Ecto neural progenitor cell (in vitro differentiated cells): ENCODE measurements at regions not wholly inside any gene's neighbourhood (a gene's known extent, or its start where the extent isn't known, plus 50 kb on each side); places are given as distances from the start of the nearest gene placed in this dataset.

ENCODE experiments used
- DNase-seq: peaks from one replicate; pipeline ENCODE4 v3.0.0-alpha.2; 2018; ENCODE audit warnings: low spot score

DNA sequence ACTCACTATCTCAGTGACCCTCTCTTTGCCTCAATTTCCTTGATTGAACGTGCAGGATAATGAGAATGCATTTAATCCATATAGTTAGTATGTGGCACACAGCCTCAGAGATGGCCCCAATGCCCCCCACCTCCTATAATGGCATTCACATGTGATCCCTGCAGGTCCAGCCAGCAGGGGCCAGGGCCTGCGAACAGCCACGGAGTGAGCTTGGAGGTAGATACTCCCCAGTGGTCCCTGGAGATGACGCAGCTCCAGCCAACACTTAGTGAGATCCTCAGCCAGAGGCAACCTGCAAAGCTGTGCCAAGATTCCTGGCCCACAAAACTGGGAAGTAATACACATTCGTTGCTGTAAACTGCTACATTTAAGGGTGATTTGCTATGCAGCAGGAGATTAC is 184.9 kb upstream of the NSMCE3 start:
- no peak for DNase-seq

DNA sequence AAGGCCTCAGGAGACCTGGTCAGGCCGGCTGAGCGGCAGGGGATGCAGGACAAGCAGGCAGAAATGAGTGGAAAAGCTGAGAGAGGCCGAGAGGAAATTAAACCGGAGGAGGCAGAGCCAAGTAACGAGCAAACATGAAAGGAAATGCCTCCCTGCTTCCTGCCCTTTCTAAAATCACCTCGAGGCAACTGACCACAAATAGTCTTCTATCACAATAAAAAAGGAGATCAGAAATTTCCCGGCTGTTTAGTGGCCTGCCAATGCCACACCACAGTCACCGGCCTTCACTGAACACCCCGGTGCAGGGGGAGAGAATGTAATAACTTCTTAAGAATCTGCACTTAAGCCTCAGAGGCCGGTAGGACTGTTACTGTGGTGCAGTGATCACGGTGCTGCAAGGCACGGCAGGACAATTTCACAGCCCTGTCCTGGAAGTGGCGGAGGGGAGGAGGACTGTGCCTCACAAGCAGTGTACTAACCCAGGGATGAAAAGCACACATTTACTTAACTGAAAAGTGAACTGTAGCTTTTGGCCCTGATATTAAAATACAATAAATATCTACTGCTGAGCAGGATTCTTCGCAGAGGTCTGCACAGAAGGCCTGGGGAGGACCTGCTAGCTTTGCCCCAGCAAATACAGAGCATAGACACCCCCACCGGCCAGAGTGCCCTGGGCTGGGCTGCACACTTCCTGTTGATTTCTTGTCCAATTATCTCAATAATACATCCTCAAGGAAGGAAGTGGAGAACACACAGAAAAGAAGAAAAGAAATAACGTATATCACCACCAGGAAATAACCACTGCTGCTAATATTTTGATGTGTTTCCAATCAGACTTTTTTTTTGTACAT is 183.5 kb upstream of the NSMCE3 start:
- no peak for DNase-seq

DNA sequence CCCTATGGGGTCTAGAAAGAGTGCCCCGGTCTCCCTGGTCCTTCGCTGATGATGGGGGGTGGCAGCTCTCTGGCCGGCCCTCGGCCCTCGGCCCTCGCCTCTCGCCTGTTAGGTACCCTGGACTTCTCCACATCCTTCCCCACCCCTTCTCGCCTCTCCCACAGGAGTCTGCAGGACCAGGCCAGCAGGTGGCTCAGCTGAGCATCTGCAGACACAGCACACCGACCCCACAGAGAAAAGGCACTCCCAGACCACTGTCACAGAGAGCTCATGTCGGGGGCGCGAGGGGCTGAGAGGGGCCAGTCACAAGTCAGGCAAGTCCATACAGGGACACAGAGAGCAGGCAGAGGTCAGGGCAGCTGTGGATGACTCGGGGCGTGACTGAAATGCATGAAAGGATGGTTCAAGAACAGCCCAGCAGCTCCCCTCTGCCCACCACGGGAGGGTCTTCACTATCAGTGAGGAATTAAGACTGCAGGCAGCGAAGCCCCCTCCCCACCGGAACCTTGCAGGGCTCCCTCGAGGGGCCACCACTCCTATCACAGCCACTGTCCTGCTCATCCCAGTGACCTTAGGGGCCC is 181.7 kb upstream of the NSMCE3 start:
- peak; percentile 59 for DNase-seq

DNA sequence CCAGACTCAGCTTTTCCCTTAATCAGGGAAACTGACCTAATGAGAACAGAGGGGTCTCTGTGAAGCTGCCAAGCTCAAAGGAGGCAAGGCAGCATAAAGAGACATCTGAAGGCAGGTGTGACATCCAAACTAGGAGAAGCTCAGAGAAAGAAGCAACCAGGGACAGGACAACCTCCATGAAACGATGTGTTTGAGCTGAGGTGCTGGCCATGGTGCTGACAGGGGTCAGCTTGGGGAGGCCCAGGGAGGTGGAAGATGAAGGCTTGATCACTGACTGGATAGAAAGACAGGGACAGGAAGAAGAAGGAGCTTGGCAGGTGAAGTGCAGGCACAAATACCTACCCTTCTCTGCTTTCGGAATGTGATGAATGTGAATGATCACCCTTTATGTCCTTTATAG is 179.5 kb upstream of the NSMCE3 start:
- no peak for DNase-seq

DNA sequence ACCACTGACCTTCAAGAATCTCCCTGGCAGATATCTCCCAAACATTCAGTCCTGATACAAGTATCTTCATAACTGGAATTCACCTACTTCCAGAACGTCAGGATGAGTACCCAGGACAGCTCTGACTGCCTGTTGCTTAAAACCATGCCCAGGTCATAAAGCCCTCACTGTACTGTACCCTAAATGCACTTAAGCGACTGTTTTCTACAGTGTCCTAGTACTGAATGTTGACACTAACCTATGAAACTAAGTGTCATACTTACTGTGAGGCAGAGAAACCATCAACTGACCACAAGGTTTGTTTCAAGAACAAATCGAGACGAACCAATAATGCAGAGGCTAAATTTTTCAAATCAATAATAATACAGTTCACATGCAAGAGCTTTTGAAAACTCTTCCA is 178.7 kb upstream of the NSMCE3 start:
- no peak for DNase-seq

DNA sequence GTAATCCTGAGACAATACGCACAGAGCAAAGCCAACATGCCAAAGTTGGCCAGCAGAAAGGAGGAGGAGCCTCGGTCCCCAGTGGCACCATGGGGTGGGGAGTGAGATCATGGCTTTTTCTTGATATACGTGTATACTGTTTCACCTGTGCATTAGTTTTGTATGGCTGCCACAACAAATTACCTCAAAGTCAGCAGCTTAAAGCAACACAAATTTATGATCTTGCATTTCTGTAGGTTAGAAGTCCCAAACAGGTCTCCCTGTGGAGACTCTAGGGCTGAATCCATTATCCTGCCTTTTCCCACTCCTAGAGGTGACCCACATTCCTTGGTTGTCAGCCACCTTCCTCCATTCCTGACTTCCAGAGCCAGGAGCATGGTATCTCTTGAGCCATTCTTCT is 176.9 kb upstream of the NSMCE3 start:
- no peak for DNase-seq

DNA sequence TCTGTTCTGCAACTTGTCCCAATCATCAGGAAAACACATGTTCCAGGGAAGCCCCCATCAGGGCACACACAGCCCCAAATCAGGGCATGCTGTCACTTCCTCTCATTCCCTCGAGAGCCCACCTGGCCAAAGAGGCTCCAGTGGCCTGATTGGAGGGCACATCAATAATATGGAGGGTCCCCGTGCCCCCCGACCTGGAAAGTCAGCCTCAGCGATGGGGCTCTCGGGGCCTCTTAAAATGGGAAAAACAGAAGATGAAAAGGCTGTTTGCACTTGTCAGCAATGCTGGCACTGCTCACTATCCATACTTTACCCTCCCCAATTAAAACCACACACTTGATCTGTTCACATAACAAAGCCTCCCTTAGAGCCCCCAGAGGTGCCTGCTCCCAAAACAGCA is 172.9 kb upstream of the NSMCE3 start:
- no peak for DNase-seq

DNA sequence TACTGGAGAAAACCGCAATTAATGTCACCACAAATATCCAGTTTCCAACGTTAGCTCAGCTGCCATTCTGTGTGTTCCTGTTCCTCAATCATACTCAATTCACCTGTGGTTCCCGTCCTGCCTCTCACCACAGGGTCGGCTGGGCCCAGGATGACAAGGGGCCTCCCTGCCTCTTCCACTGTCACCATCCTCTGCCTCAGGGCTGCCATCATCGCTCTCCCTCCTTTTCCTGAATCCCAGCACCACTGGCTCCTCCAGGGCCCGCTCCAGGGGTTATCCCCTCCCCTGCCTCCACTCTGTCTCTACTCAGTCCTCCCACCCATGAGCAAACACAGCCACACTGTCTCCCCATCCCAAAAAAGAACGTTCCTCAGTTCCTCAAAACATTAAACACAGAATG is 170.9 kb upstream of the NSMCE3 start:
- peak; percentile 19 for DNase-seq

DNA sequence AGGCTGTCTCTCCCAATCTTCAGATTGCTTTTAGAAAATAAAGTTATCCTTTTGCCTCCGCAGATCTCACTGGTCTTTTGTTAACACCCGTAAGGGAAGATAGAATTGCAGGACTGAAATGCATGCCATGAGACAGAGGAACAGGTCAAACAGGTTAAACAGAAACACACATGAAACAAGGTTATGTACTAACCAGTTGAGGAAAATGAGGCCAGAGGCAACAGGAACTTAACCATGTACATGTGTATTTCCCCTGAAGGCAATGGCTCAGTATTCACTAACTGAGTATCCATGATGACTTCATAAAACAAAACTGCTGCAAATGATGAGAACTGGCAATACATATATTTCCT is 169.1 kb upstream of the NSMCE3 start:
- peak; percentile 20 for DNase-seq

DNA sequence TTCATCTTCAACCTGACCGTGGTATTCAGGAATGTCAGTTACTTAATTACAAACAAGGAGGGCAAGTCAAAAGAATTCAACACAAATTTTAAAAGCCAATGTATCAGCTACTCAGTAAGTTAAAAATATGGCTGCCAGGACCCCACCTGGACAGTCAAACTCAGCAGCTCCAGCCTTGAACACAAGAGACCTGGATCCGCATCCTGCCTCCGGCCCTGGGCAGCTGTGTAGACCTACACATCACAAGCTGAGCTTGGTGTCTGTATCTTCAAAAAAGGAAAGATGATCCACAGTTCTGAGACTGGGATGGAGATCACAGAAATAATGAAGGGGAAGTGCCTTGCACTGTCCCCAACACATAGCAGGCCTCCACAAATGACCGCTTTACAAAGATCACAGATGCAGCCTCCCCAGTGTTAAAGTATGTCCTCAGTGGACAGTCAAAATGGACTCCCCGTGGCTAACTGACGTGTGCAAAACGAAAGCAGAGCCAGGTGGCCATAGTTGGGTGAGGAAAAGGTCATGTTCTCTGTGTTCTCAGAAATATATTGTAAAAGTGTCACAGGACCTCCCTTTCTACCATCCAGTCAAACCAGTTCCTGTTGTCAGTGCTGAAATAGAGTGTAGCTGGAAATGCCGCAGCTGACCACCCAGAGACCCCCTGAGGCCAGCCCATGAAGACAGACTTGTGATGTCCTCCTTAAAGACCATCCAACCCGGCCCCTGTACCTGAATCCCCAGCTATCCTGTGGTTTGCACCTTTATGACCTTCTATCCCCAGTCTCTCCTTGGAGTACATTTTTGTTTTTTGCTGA is 168.5 kb upstream of the NSMCE3 start:
- peak; percentile 41 for DNase-seq

DNA sequence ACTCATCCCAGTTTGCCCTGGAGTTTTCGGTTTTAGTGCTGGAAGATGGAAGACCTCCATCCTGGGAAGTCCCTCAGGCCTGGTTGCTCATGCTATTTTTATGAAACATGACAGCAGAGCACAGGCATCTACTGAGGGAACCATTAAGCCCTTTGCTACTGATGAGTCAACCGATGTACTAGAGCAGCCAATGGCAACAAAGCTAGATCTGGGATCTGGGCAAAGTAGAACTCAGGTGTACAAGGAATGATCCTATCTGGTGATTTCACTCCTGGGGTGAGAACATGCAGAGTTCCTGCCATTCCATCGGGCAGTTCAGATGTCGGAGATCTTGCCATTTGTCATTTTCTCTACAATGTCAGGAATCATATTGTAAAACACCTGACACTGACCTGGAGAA is 166.2 kb upstream of the NSMCE3 start:
- no peak for DNase-seq

DNA sequence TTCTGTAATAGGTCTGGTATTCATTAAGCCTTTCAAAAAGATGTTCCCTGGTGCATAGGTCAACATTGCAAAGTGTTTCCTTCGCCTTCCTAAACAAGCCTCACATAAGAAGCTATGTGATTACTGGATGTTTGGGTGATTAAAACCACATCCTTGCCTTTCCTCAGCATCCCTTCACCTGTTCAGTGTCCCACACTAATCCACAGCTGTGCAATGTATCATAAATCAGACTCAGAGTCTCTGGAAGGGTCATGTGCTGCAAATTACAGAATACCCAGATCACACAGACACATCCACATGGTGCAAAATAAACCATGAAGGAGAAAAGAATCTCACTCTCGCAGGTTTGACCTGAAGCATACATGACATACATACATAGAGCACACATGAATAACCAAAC is 164.7 kb upstream of the NSMCE3 start:
- no peak for DNase-seq

DNA sequence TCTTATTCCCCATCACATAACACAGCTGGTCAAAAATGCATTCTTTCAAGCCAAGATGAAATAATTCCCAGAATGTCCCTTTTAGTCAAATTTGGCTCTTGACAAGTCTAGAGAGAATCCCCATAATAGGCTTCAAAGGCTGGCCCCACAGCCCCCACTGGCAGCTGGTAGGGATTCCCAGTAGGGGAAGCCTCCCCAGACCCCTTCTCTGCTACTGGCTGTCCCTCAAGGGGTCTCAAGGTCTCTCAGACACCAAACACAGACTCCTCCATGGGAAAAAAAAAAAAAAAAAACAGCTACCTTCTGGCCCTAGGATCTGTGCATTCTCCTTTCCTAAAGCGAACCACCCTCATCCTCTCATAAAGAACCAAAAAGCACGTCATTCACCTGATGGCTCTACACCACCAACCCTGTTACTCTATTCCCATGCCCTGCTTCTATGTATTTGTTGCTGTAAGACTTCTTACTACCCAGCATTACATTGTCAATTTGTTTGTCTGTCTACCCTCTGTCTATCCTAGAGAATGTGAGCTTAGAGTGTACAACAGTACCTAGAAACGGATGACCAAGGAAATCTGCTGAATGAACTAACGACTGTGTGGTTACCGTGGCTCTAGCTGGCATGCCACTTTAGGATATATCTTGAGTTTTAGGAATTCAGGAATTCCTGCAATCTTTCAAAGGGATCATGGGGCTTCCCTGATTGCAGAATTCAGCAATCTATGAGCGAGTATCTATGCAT is 164.1 kb upstream of the NSMCE3 start:
- DNase-seq = no peak

DNA sequence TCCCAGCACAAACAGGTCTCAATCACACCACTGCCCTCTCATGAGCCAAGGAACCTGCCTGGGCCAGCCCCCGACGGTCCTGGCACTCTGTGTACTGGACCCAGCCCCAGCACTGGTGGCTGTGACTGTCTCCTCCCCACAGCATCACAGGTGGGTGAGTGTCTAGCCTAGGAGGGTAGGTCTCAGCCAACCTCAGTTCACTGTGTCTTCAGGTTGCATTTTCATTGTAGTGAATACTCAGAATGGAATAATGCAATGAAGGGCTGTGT is 163.4 kb upstream of the NSMCE3 start:
- DNase-seq = peak; percentile 9

DNA sequence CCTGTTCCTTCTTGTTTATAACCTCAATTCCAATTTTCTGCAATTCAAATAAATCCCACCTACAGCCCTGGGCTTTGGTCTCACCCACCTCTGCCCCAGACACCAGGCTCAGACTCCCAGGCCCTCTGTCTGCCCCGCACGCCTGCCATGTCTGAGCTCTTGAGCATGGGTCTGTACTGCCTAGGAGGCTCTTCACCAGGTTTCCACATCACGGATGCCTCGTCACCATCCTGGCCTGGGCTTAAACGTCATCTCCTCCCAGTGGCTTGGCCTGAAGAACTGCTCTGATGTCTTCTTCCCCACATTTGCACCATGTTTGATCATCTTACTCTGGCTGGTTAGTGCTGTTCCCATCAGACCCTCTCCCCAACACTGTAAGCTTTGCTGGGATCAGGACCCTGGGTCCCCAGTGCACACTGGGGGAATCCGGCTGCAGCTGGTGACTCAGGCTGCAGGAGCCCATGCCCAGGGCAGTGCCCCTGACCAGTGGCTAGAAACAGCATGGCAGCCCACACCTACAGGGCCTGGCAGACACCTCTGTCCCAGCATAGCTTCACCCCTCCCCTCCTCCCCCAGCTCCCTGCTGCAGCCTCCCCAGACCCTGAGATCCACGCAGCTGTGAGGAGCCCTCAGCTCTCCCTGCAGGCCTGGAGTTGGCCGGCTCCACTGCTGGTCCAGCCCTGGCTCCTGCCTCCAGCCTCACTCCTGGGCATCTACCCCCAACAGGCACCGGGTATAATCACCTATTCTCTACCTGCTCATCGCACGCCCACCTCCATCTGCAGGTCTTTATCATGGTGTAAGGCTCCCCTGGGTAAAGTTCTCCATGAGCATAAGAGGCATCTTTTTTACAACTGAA is 162.8 kb upstream of the NSMCE3 start:
- peak; percentile 35 for DNase-seq

DNA sequence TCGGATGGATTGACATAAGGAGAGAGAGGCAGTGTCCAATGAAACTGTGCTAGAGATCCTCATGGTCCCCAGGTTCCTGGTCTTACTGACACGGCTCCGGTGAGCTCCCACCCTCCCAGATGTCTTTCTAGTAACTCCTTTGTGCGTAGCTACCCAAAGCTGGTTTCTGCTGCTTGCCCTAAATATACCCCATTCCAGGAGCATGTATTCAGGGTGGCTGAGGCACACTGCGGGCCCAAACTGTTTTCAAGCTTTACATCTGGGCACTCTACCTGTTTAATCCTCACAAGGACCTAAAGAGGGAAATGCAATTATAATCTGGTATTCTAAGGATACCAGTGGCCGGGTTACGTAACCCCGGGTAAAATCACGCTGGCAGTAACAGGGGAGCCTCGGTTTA is 161.2 kb upstream of the NSMCE3 start:
- DNase-seq = no peak

DNA sequence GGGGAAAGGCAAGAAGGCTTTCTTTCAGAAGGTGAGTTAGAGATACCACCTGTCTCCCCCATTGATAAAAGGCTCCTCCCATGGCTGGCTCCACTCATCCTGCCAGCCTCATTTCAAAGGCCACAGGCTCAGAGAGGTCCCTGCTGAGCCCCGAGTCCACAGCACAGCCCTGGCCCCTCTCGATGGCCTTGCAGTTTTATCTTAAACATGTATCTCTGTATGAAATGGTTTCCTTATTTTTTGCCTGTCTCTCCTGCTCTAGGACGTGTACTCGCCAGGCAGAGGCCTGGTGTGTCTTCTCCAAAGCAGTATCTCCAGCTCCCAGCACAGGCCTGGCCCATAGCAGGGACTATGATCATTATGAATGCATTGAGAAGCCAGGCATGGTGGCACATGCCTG is 160.5 kb upstream of the NSMCE3 start:
- no peak for DNase-seq

DNA sequence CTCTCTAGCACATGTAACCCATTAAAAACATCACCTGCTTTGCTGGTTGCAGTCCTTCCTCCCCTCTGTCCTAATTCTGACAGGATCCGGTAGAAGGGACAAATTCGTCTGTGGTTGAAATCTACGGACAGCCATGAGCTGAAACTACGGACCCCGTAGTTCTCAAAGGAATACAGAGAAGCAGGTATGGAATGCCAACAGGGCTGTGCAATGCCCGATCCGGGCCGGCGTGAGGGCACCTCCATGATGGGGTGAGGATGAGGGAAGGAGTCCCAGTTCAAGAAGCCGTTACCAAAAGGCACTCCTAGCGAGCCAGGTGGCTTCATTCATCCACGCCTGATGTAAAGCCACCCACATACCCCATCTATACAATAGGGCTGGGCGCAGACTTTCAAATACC is 160.0 kb upstream of the NSMCE3 start:
- DNase-seq = no peak

DNA sequence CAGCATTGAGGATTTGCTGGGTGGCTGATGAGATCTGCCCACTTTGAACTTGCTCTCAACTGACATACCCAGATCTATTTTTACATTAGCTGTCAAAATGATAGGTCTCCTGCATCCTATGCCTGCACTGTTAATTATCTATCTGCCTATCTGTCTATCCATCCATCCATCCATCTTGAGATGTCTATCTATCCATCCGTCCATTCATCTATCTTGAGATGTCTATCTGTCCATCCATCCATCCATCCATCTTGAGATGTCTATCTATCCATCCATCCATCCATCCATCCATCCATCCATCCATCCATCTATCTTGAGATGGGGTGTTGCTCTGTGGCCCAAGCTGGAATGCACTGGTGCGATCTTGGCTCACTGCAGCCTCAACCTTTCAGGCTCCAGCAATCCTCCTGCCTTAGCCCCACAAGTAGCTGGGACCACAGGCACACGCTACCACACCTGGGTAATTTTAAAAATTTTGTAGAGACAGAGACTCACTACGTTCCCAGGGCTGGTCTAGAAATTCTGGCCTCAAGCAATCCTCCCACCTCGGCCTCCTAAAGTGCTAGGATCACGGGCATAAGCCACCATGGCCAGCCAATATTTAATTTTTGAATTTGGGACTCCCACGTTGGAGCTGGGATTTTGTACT is 159.4 kb upstream of the NSMCE3 start:
- DNase-seq = no peak

DNA sequence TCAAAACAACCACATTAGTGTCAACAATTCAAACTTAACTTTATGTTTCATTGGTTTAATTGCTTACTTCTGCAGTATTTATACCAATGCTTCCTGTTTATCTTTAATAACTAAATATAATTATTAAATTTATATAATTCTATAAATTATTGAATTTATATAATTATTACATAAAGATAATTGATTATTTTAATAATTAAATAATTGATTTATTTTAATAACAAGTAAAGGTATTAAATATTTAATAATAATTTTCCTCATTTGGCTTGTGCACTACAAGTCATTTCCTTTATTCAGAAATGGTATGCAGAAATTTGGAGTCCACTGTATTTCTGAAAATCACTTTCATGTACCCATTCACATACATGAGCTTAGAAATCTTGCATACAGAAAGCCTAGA is 156.2 kb upstream of the NSMCE3 start:
- DNase-seq = no peak

DNA sequence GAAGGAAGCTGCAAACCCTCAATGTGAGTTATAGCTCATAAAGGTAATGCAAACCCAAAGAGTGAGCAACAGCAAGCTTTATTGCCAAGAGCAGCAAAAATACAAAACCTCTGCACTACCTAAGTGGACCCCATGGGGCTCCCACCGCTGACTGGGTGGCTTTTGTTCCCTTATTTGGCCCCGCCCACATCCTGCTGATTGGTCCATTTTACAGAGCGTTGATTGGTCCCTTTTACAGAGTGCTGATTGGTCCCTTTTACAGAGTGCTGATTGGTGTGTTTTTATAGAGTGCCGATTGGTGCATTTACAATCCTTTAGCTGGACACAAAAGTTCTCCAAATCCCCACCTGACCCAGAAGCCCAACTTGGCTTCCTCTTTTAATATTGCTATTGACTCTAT is 154.5 kb upstream of the NSMCE3 start:
- no peak for DNase-seq
